ENCODE measurements at regions not wholly inside any gene's neighbourhood (a gene's known extent, or its start where the extent isn't known, plus 50 kb on each side); places are given as distances from the start of the nearest gene placed in this dataset.

GRCh38 chr2:104599787-104600510 is 254.0 kb upstream of the POU3F3 start:
- no peak for TF ChIP-seq POLR2A (IDR thresholded peaks at IDR 0.05; ENCODE audit: low read length)
- TF ChIP-seq GATA1 (IDR thresholded peaks at IDR 0.05; ENCODE audit: low read depth, low read length), result no peak
